IMR-90 (cell line): ENCODE measurements at regions not wholly inside any gene's neighbourhood (a gene's known extent, or its start where the extent isn't known, plus 50 kb on each side); places are given as distances from the start of the nearest gene placed in this dataset.

Experiments used
- BHLHE40 ChIP-seq: fragments of 150-350 bp; IDR thresholded peaks from 2 replicates; pipeline ENCODE4 v1.6.1; 2016; ENCODE audit warnings: mild to moderate bottlenecking, low read depth, low read length
- CEBPB ChIP-seq: IDR thresholded peaks from 2 replicates; pipeline ENCODE4 v1.6.1; 2012; ENCODE audit warnings: low read depth, low read length, improper control_type of control experiment
- CHD1 ChIP-seq: IDR thresholded peaks from 2 replicates; pipeline ENCODE4 v1.6.1; 2012; ENCODE audit warnings: low read depth, low read length, improper control_type of control experiment
- CTCF ChIP-seq: conservative IDR thresholded peaks from 2 replicates; pipeline ENCODE4 v1.5.1; 2012; ENCODE audit warnings: mild to moderate bottlenecking, low read depth, low read length, improper control_type of control experiment
- FOS ChIP-seq: fragments of 150-350 bp; IDR thresholded peaks from 2 replicates; pipeline ENCODE4 v1.6.1; 2016; ENCODE audit warnings: low read depth, low read length
- MAZ ChIP-seq: IDR thresholded peaks from 2 replicates; pipeline ENCODE4 v1.6.1; 2012; ENCODE audit warnings: low read depth, mild to moderate bottlenecking, low read length, improper control_type of control experiment, moderate library complexity, borderline replicate concordance
- NFE2L2 ChIP-seq: fragments of 150-350 bp; IDR thresholded peaks from 2 replicates; pipeline ENCODE4 v1.6.1; 2016; ENCODE audit warnings: low read depth, mild to moderate bottlenecking, low read length
- POLR2A ChIP-seq: IDR thresholded peaks from 2 replicates; pipeline ENCODE4 v1.6.1; 2012; ENCODE audit warnings: mild to moderate bottlenecking, low read depth, low read length
- RAD21 ChIP-seq: IDR thresholded peaks from 2 replicates; pipeline ENCODE4 v1.6.1; 2012; ENCODE audit warnings: low read length, improper control_type of control experiment
- RFX5 ChIP-seq: IDR thresholded peaks from 2 replicates; pipeline ENCODE4 v1.8.0; 2012; ENCODE audit warnings: low read depth, mild to moderate bottlenecking, low read length, moderate library complexity
- SMC3 ChIP-seq: fragments of 150-350 bp; IDR thresholded peaks from 2 replicates; pipeline ENCODE4 v1.6.1; 2016; ENCODE audit warnings: low read depth, mild to moderate bottlenecking, antibody characterized with exemption, low read length, moderate library complexity
- USF2 ChIP-seq: fragments of 150-350 bp; IDR thresholded peaks from 2 replicates; pipeline ENCODE4 v1.6.1; 2017; ENCODE audit warnings: mild to moderate bottlenecking, antibody characterized with exemption, low read length, low read depth
- TF ChIP-seq, protein P1 (sequence below): fragments of 150-350 bp; IDR thresholded peaks from 2 replicates; pipeline ENCODE4 v1.6.1; 2016; ENCODE audit warnings: low read depth, mild to moderate bottlenecking, low read length, moderate library complexity, borderline replicate concordance

GRCh38 chr6:81002126-81002525, 750.4 kb downstream of the TENT5A start:
- TF ChIP-seq CHD1, result no peak
- TF ChIP-seq, protein P1, sequence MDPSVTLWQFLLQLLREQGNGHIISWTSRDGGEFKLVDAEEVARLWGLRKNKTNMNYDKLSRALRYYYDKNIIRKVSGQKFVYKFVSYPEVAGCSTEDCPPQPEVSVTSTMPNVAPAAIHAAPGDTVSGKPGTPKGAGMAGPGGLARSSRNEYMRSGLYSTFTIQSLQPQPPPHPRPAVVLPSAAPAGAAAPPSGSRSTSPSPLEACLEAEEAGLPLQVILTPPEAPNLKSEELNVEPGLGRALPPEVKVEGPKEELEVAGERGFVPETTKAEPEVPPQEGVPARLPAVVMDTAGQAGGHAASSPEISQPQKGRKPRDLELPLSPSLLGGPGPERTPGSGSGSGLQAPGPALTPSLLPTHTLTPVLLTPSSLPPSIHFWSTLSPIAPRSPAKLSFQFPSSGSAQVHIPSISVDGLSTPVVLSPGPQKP, result no peak
- TF ChIP-seq CTCF, result no peak
- no peak for TF ChIP-seq MAZ
- TF ChIP-seq POLR2A, result no peak
- TF ChIP-seq RAD21, result no peak
- no peak for TF ChIP-seq RFX5
- no peak for TF ChIP-seq USF2
- no peak for TF ChIP-seq SMC3
- no peak for TF ChIP-seq FOS
- TF ChIP-seq CEBPB, result no peak
- no peak for TF ChIP-seq NFE2L2
- TF ChIP-seq BHLHE40, result no peak
